Osteocyte (in vitro differentiated cells): ENCODE measurements at regions not wholly inside any gene's neighbourhood (a gene's known extent, or its start where the extent isn't known, plus 50 kb on each side); places are given as distances from the start of the nearest gene placed in this dataset.

Source experiments
- DNase-seq: peaks from one replicate; pipeline ENCODE4 v3.0.0; 2021; ENCODE audit warnings: mixed read lengths; ENCODE audit not compliant: unreplicated experiment; ENCODE audit errors: extremely low spot score
- H3K27ac Mint-ChIP-seq: one replicate; pipeline ENCODE4 v1.8.0; 2021; ENCODE audit warnings: mild to moderate bottlenecking, mixed read lengths; ENCODE audit not compliant: unreplicated experiment
- H3K27me3 Mint-ChIP-seq: one replicate; pipeline ENCODE4 v1.8.0; 2021; ENCODE audit warnings: mixed read lengths; ENCODE audit not compliant: unreplicated experiment
- H3K36me3 Mint-ChIP-seq: one replicate; pipeline ENCODE4 v1.8.0; 2021; ENCODE audit warnings: mixed read lengths; ENCODE audit not compliant: unreplicated experiment
- H3K4me1 Mint-ChIP-seq: one replicate; pipeline ENCODE4 v1.8.0; 2021; ENCODE audit warnings: mixed read lengths; ENCODE audit not compliant: unreplicated experiment
- H3K4me3 Mint-ChIP-seq: one replicate; pipeline ENCODE4 v1.8.0; 2021; ENCODE audit warnings: mild to moderate bottlenecking, moderate library complexity, mixed read lengths; ENCODE audit not compliant: unreplicated experiment
- H3K9me3 Mint-ChIP-seq: one replicate; pipeline ENCODE4 v1.8.0; 2021; ENCODE audit warnings: mixed read lengths; ENCODE audit not compliant: unreplicated experiment
- CTCF ChIP-seq: fragments of 200-600 bp; sonication (generic); IDR thresholded peaks from 2 replicates; pipeline ENCODE4 v1.5.0; 2021; ENCODE audit warnings: antibody characterized with exemption, mild to moderate bottlenecking, moderate library complexity

GRCh38 chr6:156406688-156407087, 370.5 kb upstream of the ARID1B start:
- no peak for TF ChIP-seq CTCF
- Mint-ChIP-seq H3K27me3 (no peaks in the 10 kb centered on the region), H3K36me3 (no peaks in the 10 kb centered on the region), H3K27ac (no peak overlapping the region), H3K4me3 (no peak overlapping the region), H3K9me3 (no peaks in the 10 kb centered on the region), H3K4me1 (no peaks in the 10 kb centered on the region)
- DNase-seq: no peak

- no peaks in the 10 kb centered on the region for H3K9me3 Mint-ChIP-seq
- no peak overlapping the region for H3K4me3 Mint-ChIP-seq
- H3K36me3 Mint-ChIP-seq: no peaks in the 10 kb centered on the region
- no peaks in the 10 kb centered on the region for H3K4me1 Mint-ChIP-seq
- H3K27me3 Mint-ChIP-seq: no peaks in the 10 kb centered on the region
- no peak for TF ChIP-seq CTCF
- H3K27ac Mint-ChIP-seq: no peak overlapping the region
- DNase-seq: no peak
These were observed 371.1 kb upstream of the ARID1B start for GRCh38 chr6:156406099-156406498.

- Mint-ChIP-seq H3K4me1 (no peaks in the 10 kb centered on the region), H3K27me3 (peaks cover 16% of the 10 kb centered on the region), H3K27ac (no peak overlapping the region), H3K9me3 (no peaks in the 10 kb centered on the region), H3K4me3 (no peak overlapping the region), H3K36me3 (no peaks in the 10 kb centered on the region)
- TF ChIP-seq CTCF: no peak
- DNase-seq: no peak
These were observed 374.6 kb upstream of the ARID1B start for GRCh38 chr6:156402628-156403027.

GRCh38 chr6:156402227-156402626, 375.0 kb upstream of the ARID1B start:
- H3K4me3 Mint-ChIP-seq: no peak overlapping the region
- no peaks in the 10 kb centered on the region for H3K4me1 Mint-ChIP-seq
- no peak for DNase-seq
- peaks cover 16% of the 10 kb centered on the region for H3K27me3 Mint-ChIP-seq
- TF ChIP-seq CTCF: no peak
- no peak overlapping the region for H3K27ac Mint-ChIP-seq
- H3K9me3 Mint-ChIP-seq: no peaks in the 10 kb centered on the region
- no peaks in the 10 kb centered on the region for H3K36me3 Mint-ChIP-seq

- H3K4me3 Mint-ChIP-seq: no peak overlapping the region
- H3K9me3 Mint-ChIP-seq: no peaks in the 10 kb centered on the region
- no peak for TF ChIP-seq CTCF
- no peak for DNase-seq
- H3K27ac Mint-ChIP-seq: no peak overlapping the region
- peaks cover 24% of the 10 kb centered on the region for H3K27me3 Mint-ChIP-seq
- no peaks in the 10 kb centered on the region for H3K4me1 Mint-ChIP-seq
- H3K36me3 Mint-ChIP-seq: no peaks in the 10 kb centered on the region
These were observed 376.7 kb upstream of the ARID1B start for GRCh38 chr6:156400487-156400886.
